ENCODE measurements at regions not wholly inside any gene's neighbourhood (a gene's known extent, or its start where the extent isn't known, plus 50 kb on each side); places are given as distances from the start of the nearest gene placed in this dataset.
A peak's percentile ranks its signal among the peaks of the same experiment; 100 is the strongest.

DNA sequence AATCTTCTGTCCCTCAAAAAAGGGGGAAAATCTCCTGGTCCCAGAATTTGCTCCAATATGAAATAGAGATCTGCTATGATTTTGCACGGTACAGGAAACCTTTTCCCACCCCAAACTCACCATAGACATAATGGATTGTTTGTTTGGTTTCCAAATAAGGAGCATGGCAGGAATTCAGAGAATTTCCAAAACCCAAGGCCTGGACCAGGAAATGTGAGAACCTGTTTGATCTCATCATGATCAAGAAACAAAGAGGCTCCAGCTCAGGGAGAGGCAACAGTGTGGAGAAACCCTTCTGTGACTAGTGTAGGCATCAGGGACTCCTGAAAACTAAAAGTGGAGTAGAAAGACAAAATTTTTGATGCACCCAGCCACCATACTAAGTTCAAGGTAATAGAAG, 1548.1 kb upstream of the LRRTM3 start (continued):
- TF ChIP-seq, protein P1, sequence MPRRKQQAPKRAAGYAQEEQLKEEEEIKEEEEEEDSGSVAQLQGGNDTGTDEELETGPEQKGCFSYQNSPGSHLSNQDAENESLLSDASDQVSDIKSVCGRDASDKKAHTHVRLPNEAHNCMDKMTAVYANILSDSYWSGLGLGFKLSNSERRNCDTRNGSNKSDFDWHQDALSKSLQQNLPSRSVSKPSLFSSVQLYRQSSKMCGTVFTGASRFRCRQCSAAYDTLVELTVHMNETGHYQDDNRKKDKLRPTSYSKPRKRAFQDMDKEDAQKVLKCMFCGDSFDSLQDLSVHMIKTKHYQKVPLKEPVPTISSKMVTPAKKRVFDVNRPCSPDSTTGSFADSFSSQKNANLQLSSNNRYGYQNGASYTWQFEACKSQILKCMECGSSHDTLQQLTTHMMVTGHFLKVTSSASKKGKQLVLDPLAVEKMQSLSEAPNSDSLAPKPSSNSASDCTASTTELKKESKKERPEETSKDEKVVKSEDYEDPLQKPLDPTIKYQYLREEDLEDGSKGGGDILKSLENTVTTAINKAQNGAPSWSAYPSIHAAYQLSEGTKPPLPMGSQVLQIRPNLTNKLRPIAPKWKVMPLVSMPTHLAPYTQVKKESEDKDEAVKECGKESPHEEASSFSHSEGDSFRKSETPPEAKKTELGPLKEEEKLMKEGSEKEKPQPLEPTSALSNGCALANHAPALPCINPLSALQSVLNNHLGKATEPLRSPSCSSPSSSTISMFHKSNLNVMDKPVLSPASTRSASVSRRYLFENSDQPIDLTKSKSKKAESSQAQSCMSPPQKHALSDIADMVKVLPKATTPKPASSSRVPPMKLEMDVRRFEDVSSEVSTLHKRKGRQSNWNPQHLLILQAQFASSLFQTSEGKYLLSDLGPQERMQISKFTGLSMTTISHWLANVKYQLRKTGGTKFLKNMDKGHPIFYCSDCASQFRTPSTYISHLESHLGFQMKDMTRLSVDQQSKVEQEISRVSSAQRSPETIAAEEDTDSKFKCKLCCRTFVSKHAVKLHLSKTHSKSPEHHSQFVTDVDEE (CRISPR knock-in tag; IDR thresholded peaks at IDR 0.05) = no peak
- TF ChIP-seq BACH2 (CRISPR knock-in tag; IDR thresholded peaks at IDR 0.05; ENCODE audit: borderline replicate concordance) (no peak), SNAI2 (CRISPR knock-in tag; IDR thresholded peaks at IDR 0.05) (no peak), TCF4 (CRISPR knock-in tag; IDR thresholded peaks at IDR 0.05; ENCODE audit: borderline replicate concordance) (no peak), ESRRG (CRISPR knock-in tag; IDR thresholded peaks at IDR 0.05) (no peak)

DNA sequence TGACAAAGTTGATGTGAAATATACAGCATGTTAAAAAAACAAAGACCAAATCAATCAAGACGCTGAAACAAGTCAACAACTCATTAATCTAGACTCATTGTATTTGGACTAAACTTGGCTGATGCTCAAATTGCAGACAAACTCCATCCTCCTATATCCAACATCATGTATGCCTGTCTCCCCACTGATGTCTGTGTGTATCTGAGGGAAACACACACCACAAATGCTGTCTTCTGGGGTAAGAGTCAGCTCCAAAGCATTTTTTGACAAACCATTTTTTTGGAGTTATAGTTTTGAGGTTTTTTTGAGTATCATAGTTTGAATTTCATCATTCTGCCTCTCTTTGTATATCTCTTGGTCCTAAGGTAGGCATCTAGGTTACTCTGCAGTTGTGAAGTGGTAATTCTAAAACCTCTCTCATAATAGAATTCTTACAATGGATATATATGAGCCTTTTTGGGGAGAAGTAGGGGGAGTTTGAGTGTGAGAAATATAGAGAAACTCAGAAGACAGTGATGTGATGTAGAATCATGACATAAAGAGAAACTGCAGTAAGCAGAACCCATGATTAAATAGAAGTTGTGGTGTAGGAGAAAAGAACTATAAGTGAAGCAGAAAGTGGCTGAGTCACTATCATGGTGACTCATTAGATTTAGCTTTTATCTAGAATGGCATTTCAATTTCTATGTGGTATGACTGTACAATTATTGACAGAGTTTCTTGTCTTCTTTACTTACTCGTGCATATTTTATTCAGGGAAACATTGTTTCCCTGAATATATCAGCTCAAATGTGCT, 1531.1 kb upstream of the LRRTM3 start:
- TF ChIP-seq ISL1 (CRISPR knock-in tag; IDR thresholded peaks at IDR 0.05) (peak; percentile 76), RARB (CRISPR knock-in tag; IDR thresholded peaks at IDR 0.05) (no peak)
- peak; percentile 89 for ATAC-seq

DNA sequence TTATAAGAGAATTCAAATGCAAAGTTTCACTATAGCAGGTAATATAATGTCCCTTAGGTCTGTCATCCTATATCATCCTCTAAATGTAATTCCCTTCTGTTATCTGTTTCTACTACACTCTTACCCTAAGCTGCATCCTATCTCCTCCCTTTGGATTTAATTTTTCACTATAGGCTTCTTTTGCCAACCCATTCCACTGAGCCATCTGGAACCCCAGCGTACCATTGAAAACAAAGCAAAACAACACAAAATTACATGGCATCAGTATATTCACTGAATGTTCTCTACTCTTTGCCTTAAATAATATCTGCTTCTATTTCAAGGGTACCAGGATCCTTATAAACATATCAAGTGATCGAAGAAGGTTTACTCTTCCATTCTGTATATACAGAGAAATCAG, 1530.2 kb upstream of the LRRTM3 start:
- ATAC-seq = no peak
- TF ChIP-seq BACH2 (CRISPR knock-in tag; IDR thresholded peaks at IDR 0.05; ENCODE audit: borderline replicate concordance) (no peak), CSDC2 (CRISPR knock-in tag; IDR thresholded peaks at IDR 0.05) (no peak), ISL1 (CRISPR knock-in tag; IDR thresholded peaks at IDR 0.05) (no peak), RARB (CRISPR knock-in tag; IDR thresholded peaks at IDR 0.05) (no peak), ZC3H10 (CRISPR knock-in tag; IDR thresholded peaks at IDR 0.05) (no peak), ARNTL (CRISPR knock-in tag; IDR thresholded peaks at IDR 0.05; ENCODE audit: borderline replicate concordance, low read depth) (no peak), ESRRG (CRISPR knock-in tag; IDR thresholded peaks at IDR 0.05) (no peak), ZNF8 (CRISPR knock-in tag; IDR thresholded peaks at IDR 0.05) (no peak), GLIS3 (CRISPR knock-in tag; IDR thresholded peaks at IDR 0.05) (no peak), TCF4 (CRISPR knock-in tag; IDR thresholded peaks at IDR 0.05; ENCODE audit: borderline replicate concordance) (no peak), PPARA (CRISPR knock-in tag; IDR thresholded peaks at IDR 0.05; ENCODE audit: borderline replicate concordance) (no peak), SNAI2 (CRISPR knock-in tag; IDR thresholded peaks at IDR 0.05) (no peak), ZFP30 (CRISPR knock-in tag; IDR thresholded peaks at IDR 0.05) (no peak)
- TF ChIP-seq, protein P2, sequence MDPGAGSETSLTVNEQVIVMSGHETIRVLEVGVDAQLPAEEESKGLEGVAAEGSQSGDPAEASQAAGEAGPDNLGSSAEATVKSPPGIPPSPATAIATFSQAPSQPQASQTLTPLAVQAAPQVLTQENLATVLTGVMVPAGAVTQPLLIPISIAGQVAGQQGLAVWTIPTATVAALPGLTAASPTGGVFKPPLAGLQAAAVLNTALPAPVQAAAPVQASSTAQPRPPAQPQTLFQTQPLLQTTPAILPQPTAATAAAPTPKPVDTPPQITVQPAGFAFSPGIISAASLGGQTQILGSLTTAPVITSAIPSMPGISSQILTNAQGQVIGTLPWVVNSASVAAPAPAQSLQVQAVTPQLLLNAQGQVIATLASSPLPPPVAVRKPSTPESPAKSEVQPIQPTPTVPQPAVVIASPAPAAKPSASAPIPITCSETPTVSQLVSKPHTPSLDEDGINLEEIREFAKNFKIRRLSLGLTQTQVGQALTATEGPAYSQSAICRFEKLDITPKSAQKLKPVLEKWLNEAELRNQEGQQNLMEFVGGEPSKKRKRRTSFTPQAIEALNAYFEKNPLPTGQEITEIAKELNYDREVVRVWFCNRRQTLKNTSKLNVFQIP (CRISPR knock-in tag; IDR thresholded peaks at IDR 0.05; ENCODE audit: borderline replicate concordance, low read depth) = no peak
- TF ChIP-seq, protein P1 (CRISPR knock-in tag; IDR thresholded peaks at IDR 0.05) = no peak
- TF ChIP-seq, protein P3, sequence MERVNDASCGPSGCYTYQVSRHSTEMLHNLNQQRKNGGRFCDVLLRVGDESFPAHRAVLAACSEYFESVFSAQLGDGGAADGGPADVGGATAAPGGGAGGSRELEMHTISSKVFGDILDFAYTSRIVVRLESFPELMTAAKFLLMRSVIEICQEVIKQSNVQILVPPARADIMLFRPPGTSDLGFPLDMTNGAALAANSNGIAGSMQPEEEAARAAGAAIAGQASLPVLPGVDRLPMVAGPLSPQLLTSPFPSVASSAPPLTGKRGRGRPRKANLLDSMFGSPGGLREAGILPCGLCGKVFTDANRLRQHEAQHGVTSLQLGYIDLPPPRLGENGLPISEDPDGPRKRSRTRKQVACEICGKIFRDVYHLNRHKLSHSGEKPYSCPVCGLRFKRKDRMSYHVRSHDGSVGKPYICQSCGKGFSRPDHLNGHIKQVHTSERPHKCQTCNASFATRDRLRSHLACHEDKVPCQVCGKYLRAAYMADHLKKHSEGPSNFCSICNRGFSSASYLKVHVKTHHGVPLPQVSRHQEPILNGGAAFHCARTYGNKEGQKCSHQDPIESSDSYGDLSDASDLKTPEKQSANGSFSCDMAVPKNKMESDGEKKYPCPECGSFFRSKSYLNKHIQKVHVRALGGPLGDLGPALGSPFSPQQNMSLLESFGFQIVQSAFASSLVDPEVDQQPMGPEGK (CRISPR knock-in tag; IDR thresholded peaks at IDR 0.05; ENCODE audit: borderline replicate concordance) = no peak

DNA sequence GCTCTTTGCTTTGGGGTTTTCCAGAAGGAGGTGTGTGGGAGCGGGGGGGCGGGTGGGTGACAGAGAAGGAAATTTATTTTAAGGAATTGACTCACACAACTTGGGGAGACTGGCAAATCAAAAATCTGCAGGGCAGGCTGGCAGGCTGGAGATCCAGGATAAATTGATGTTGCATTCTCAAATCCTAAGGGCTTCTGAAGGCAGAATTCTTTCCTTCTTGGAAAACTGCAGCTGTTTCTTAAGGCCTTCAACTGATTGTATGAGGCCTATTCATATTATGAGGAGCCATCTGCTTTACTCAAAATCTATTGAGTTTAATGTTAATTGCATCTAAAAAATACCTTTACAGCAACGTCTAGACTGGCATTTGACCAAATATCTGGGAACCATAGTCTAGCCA, 1528.8 kb upstream of the LRRTM3 start:
- TF ChIP-seq RARB (CRISPR knock-in tag; IDR thresholded peaks at IDR 0.05) = no peak
- TF ChIP-seq CSDC2 (CRISPR knock-in tag; IDR thresholded peaks at IDR 0.05) = no peak
- no peak for TF ChIP-seq ZFP30 (CRISPR knock-in tag; IDR thresholded peaks at IDR 0.05)
- no peak for TF ChIP-seq ZNF8 (CRISPR knock-in tag; IDR thresholded peaks at IDR 0.05)
- no peak for TF ChIP-seq SNAI2 (CRISPR knock-in tag; IDR thresholded peaks at IDR 0.05)
- no peak for TF ChIP-seq TCF4 (CRISPR knock-in tag; IDR thresholded peaks at IDR 0.05; ENCODE audit: borderline replicate concordance)
- peak; percentile 80 for TF ChIP-seq ISL1 (CRISPR knock-in tag; IDR thresholded peaks at IDR 0.05)
- ATAC-seq = peak; percentile 61
